ENCODE measurements at regions not wholly inside any gene's neighbourhood (a gene's known extent, or its start where the extent isn't known, plus 50 kb on each side); places are given as distances from the start of the nearest gene placed in this dataset.

DNA sequence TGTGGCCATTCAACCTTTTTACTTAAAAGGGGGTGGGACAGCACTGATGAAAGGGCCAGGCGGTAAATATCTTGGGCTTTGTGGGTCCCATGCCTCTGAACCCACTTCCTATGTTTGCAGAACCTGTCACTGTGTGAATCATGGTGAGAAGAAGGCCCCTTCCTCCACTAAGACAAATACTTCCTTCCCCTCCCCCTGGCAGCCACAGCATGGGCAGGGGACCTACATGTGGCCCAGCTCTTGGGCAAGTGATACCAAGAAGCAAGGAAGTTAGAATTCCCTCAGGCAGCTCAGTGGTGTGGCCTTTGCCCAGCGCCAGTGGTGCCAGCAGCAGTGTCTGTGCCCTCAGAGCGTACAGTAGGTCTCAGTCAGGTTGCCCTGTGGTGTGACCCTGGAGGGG, 168.6 kb downstream of the TRIM33 start:
- DNase-seq (ENCODE audit: low spot score), result no peak
- no peaks in the 10 kb centered on the region for H3K9me3 ChIP-seq
- peaks cover 0 to 11% of the 10 kb centered on the region in 2 donors for H3K4me1 ChIP-seq (ENCODE audit: control insufficient read depth in 1 of 2, low read depth in 2 of 2)
- H3K27ac ChIP-seq, result no peak overlapping the region
- no peak for ATAC-seq (ENCODE audit: insufficient number of reproducible peaks, low FRiP score, low read depth)
- no peaks in the 10 kb centered on the region for H3K27me3 ChIP-seq (replicated peaks; ENCODE audit: insufficient read depth)
- TF ChIP-seq, protein P1, sequence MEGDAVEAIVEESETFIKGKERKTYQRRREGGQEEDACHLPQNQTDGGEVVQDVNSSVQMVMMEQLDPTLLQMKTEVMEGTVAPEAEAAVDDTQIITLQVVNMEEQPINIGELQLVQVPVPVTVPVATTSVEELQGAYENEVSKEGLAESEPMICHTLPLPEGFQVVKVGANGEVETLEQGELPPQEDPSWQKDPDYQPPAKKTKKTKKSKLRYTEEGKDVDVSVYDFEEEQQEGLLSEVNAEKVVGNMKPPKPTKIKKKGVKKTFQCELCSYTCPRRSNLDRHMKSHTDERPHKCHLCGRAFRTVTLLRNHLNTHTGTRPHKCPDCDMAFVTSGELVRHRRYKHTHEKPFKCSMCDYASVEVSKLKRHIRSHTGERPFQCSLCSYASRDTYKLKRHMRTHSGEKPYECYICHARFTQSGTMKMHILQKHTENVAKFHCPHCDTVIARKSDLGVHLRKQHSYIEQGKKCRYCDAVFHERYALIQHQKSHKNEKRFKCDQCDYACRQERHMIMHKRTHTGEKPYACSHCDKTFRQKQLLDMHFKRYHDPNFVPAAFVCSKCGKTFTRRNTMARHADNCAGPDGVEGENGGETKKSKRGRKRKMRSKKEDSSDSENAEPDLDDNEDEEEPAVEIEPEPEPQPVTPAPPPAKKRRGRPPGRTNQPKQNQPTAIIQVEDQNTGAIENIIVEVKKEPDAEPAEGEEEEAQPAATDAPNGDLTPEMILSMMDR (IDR thresholded peaks at IDR 0.05), result no peak
- H3K36me3 ChIP-seq, result no peaks in the 10 kb centered on the region
- H3K4me3 ChIP-seq, result no peak overlapping the region

DNA sequence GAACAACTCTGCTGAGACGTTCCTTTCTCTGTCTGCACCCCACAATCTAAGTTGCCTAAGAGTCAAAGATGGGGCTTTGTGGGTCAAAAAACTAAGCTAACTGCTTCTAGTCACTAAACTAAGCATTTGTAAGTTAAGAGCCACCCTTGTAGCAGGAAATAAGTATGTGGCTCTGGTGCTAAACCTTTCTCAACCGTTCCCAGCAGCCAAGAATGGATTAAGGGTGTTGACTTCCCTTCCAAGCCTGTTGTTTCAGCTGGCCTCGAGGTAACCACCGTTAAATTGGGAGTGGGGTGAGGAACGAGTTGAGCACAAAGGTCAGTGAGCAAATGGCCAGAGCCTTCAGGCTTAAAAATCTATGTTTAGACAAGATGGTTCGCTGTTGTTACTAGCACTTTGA, 169.1 kb downstream of the TRIM33 start:
- H3K27ac ChIP-seq, result no peak overlapping the region
- DNase-seq (ENCODE audit: low spot score) (no peak), ATAC-seq (ENCODE audit: insufficient number of reproducible peaks, low FRiP score, low read depth) (no peak)
- H3K4me1 ChIP-seq (ENCODE audit: control insufficient read depth in 1 of 2, low read depth in 2 of 2), result peaks cover 0 to 9% of the 10 kb centered on the region in 2 donors
- TF ChIP-seq, protein P1 (IDR thresholded peaks at IDR 0.05), result no peak
- H3K9me3 ChIP-seq, result no peaks in the 10 kb centered on the region
- H3K36me3 ChIP-seq, result no peaks in the 10 kb centered on the region
- H3K27me3 ChIP-seq (replicated peaks; ENCODE audit: insufficient read depth), result no peaks in the 10 kb centered on the region
- no peak overlapping the region for H3K4me3 ChIP-seq

DNA sequence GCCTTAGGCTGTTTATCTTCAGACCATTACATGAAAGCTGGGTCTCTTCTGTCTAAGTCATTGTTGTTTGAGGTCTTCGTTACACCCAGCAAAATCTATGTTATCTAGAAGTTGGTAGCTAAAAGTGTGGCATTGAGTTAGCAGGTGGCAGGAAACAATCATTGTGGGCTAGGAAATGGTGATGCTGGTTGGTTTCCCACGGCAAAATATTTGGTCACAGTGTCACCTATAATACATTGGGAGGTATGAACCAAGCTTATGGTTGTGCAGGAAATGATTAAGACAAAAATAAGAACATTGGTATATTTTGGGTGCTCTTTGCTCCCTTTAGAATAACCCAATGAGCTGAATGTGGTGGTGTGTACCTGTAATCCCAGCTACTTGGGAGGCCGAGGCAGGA, 169.7 kb downstream of the TRIM33 start:
- no peak for ATAC-seq (ENCODE audit: insufficient number of reproducible peaks, low FRiP score, low read depth)
- Histone ChIP-seq H3K4me1 (ENCODE audit: control insufficient read depth in 1 of 2, low read depth in 2 of 2) (peaks cover 0 to 7% of the 10 kb centered on the region in 2 donors), H3K4me3 (no peak overlapping the region), H3K27me3 (replicated peaks; ENCODE audit: insufficient read depth) (no peaks in the 10 kb centered on the region), H3K9me3 (no peaks in the 10 kb centered on the region), H3K27ac (no peak overlapping the region), H3K36me3 (no peaks in the 10 kb centered on the region)
- DNase-seq (ENCODE audit: low spot score), result no peak
- TF ChIP-seq, protein P1 (IDR thresholded peaks at IDR 0.05), result no peak

DNA sequence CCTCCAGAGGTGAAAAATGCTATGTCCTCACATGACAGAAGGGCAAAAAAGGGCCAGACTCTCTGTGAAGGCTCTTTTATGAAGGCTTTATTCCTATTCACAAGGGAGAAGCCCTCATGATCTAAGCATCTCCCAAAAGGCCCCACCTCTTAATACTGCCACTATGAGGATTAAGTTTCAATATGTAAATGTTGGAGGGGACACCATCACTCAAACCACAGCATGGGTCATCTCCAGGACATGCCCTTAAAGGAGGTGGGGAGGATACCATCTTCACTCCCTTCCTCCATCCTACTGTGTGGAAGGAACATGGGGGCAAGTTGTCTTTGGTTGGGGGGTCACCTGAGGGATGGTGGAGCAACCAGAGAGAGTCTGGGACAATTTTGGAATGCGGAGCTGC, 170.1 kb downstream of the TRIM33 start:
- Histone ChIP-seq H3K9me3 (no peaks in the 10 kb centered on the region), H3K27me3 (replicated peaks; ENCODE audit: insufficient read depth) (no peaks in the 10 kb centered on the region), H3K4me1 (ENCODE audit: control insufficient read depth in 1 of 2, low read depth in 2 of 2) (peaks cover 0 to 5% of the 10 kb centered on the region in 2 donors), H3K27ac (no peak overlapping the region), H3K36me3 (no peaks in the 10 kb centered on the region), H3K4me3 (no peak overlapping the region)
- DNase-seq (ENCODE audit: low spot score) (no peak), ATAC-seq (ENCODE audit: insufficient number of reproducible peaks, low FRiP score, low read depth) (no peak)
- TF ChIP-seq, protein P1 (IDR thresholded peaks at IDR 0.05), result no peak

DNA sequence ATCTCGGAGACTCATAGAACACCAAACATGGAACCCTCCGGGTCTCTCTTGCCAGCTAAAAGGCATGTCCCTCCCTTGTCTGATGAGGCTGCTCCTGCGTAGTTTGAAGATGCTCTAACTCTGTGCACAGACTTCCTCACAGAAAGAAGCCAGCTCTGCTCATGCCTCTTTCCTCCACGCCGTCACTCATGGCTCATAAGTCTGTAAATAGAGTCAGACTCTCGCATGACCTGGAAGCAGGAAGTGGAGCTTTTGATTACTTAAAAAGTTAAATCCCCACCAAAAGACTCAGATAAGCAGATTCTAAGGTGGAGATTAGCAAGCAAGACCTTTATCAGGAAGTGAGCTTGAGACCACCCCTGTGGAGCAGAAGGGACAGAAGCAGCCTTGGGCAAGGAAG, 171.6 kb downstream of the TRIM33 start:
- ATAC-seq (ENCODE audit: insufficient number of reproducible peaks, low FRiP score, low read depth) (no peak), DNase-seq (ENCODE audit: low spot score) (no peak)
- Histone ChIP-seq H3K4me3 (no peak overlapping the region), H3K27ac (no peak overlapping the region), H3K27me3 (replicated peaks; ENCODE audit: insufficient read depth) (no peaks in the 10 kb centered on the region), H3K9me3 (no peaks in the 10 kb centered on the region), H3K36me3 (no peaks in the 10 kb centered on the region), H3K4me1 (ENCODE audit: control insufficient read depth in 1 of 2, low read depth in 2 of 2) (no peaks in the 10 kb centered on the region)
- TF ChIP-seq, protein P1 (IDR thresholded peaks at IDR 0.05), result no peak
